Mesodermal cell (in vitro differentiated cells): ENCODE measurements at regions not wholly inside any gene's neighbourhood (a gene's known extent, or its start where the extent isn't known, plus 50 kb on each side); places are given as distances from the start of the nearest gene placed in this dataset.

ENCODE experiments used
- H3K27ac ChIP-seq: 2 replicates; pipeline ENCODE4 v1.7.0; 2013; ENCODE audit warnings: mild to moderate bottlenecking, low read depth, low read length, moderate library complexity; ENCODE audit not compliant: severe bottlenecking
- H3K36me3 ChIP-seq: 2 replicates; pipeline ENCODE4 v1.7.1; 2013; ENCODE audit warnings: mild to moderate bottlenecking, low read length, moderate library complexity; ENCODE audit not compliant: control insufficient read depth, insufficient read depth
- H3K4me1 ChIP-seq: one replicate; pipeline ENCODE4 v1.7.1; 2013; ENCODE audit warnings: mild to moderate bottlenecking, low read length; ENCODE audit not compliant: insufficient read depth, control insufficient read depth, poor library complexity, severe bottlenecking
- H3K4me3 ChIP-seq: 2 replicates; pipeline ENCODE4 v1.7.0; 2013; ENCODE audit warnings: low read length, control low read depth, mild to moderate bottlenecking; ENCODE audit not compliant: insufficient read depth, poor library complexity, severe bottlenecking; ENCODE audit errors: extremely low read depth
- H3K9me3 ChIP-seq: 2 replicates; pipeline ENCODE4 v1.7.1; 2013; ENCODE audit warnings: mild to moderate bottlenecking, low read length, moderate library complexity; ENCODE audit not compliant: control insufficient read depth
- WGBS, 2 experiments: methylation state at CpG; one replicate each; pipeline ENCODE4 v1.1.5; 2013; ENCODE audit warnings: missing lambda C conversion rate in 2 of 2; ENCODE audit not compliant: insufficient coverage in 2 of 2; 5-methylcytosine and 5-hydroxymethylcytosine counted together

DNA sequence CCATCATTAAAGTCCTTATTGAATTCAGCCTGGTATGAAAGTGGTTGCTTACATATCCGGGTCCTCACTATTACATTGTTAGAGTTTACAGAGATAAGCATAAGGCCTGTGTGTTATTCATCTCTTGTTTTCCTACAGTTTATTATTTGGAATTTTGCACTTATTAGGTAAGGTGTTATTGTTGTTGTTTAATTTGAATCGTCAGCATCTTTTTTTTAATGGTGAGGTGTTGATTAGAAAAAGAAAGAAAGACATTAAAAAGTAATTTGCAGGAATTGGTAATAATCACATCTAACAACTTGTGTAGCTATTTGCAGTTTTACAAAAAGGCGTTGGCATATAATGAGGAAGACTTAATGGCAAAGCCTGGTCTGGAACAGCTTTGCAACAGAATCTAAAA, 158.6 kb downstream of the SAMD5 start:
- 80 to 86% methylated on average over 1 of the region's 3 CpGs for WGBS, 2 experiments
- no peak overlapping the region for H3K4me3 ChIP-seq
- H3K9me3 ChIP-seq, result peaks cover 14% of the 10 kb centered on the region
- peaks cover 5% of the 10 kb centered on the region for H3K4me1 ChIP-seq
- H3K27ac ChIP-seq, result no peak overlapping the region
- no peaks in the 10 kb centered on the region for H3K36me3 ChIP-seq

DNA sequence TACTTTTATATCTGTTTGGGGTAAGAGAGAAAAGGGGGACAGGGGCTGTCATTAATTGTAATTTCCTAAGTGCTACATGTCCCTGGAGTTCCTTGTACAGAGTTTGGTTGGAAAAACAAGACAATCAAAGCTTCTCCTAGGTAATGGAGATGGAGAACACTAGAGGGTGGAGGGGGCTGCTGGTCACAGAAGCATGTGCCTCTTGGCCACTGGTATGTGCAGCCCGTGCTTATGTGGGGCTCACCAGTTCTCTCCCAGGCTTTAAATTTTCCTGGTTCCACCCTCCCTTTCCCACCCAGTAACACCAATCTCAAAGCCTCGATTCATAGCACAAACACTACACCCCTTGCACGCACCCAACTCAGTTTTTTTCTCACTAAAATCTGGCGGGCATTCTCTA, 165.6 kb downstream of the SAMD5 start:
- H3K36me3 ChIP-seq, result no peaks in the 10 kb centered on the region
- no peak overlapping the region for H3K27ac ChIP-seq
- 82 to 88% methylated on average over 4 of the region's 4 CpGs for WGBS, 2 experiments

GRCh38 chr6:147674794-147675193, 166.3 kb downstream of the SAMD5 start:
- Histone ChIP-seq H3K4me1 (peaks cover 10% of the 10 kb centered on the region), H3K27ac (no peak overlapping the region), H3K9me3 (peaks cover 12% of the 10 kb centered on the region), H3K4me3 (no peak overlapping the region), H3K36me3 (no peaks in the 10 kb centered on the region)

More for the DNA sequence above, 165.6 kb downstream of the SAMD5 start:
- H3K4me3 ChIP-seq, result no peak overlapping the region
- H3K4me1 ChIP-seq, result peaks cover 10% of the 10 kb centered on the region
- peaks cover 14% of the 10 kb centered on the region for H3K9me3 ChIP-seq

DNA sequence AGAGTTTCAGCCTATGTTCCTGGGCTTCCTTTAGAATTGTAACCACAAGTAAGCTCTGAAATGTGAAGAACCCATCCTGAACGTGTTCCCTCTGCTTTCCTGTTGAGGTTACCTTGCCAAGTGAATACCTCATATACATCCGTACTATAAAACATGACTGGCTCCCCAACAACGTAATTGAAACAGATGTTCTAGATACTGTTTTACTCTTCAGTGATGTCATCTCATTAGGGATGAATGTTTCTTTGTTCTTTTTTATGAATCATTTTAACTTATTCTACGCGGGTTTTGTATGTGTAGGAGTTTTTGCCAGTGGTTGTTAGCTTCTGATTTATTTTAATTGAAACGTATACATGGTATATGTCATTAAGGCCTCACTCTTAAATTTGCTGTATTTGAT, 166.8 kb downstream of the SAMD5 start:
- Histone ChIP-seq H3K4me3 (no peak overlapping the region), H3K27ac (no peak overlapping the region), H3K36me3 (no peaks in the 10 kb centered on the region), H3K9me3 (peaks cover 7% of the 10 kb centered on the region), H3K4me1 (peaks cover 10% of the 10 kb centered on the region)
- 81 to 88% methylated on average over 1 to 2 of the region's 6 CpGs for WGBS, 2 experiments

- Histone ChIP-seq H3K4me1 (peaks cover 10% of the 10 kb centered on the region), H3K4me3 (no peak overlapping the region), H3K27ac (no peak overlapping the region), H3K36me3 (no peaks in the 10 kb centered on the region), H3K9me3 (no peaks in the 10 kb centered on the region)
- 73 to 79% methylated on average over 5 to 6 of the region's 7 CpGs for WGBS, 2 experiments
Measured at GRCh38 chr6:147676495-147677199, 168.2 kb downstream of the SAMD5 start.

GRCh38 chr6:147677647-147678046, 169.2 kb downstream of the SAMD5 start:
- H3K27ac ChIP-seq, result no peak overlapping the region
- 75% methylated on average over 4 of the region's 4 CpGs; no CpG with 5 or more reads in 1 of the 2 experiments for WGBS, 2 experiments
- no peaks in the 10 kb centered on the region for H3K36me3 ChIP-seq
- H3K9me3 ChIP-seq, result no peaks in the 10 kb centered on the region
- H3K4me3 ChIP-seq, result no peak overlapping the region
- peaks cover 10% of the 10 kb centered on the region for H3K4me1 ChIP-seq

DNA sequence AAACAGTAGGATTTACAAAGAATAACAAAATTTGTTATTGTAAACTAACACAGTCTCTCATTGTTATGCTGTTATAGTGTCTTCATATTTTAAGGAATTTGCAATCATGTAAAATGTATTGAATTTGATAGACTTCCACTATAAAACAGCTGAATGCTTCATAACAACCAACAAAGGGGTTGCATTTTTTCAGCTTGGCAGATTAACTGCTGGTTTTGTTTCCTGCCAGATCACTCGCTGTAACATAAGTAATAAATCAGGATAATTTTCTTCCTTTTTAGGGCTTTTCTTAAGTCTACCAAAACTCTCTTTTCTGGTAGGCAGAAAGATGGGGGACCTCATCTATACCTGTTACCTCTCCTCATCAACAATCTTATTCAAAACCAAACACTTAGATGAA, 169.8 kb downstream of the SAMD5 start:
- no CpG with 5 or more reads among the region's 1 CpG for WGBS, 2 experiments
- H3K36me3 ChIP-seq, result no peaks in the 10 kb centered on the region
- H3K4me3 ChIP-seq, result no peak overlapping the region
- no peaks in the 10 kb centered on the region for H3K9me3 ChIP-seq
- H3K4me1 ChIP-seq, result peaks cover 10% of the 10 kb centered on the region
- H3K27ac ChIP-seq, result no peak overlapping the region

DNA sequence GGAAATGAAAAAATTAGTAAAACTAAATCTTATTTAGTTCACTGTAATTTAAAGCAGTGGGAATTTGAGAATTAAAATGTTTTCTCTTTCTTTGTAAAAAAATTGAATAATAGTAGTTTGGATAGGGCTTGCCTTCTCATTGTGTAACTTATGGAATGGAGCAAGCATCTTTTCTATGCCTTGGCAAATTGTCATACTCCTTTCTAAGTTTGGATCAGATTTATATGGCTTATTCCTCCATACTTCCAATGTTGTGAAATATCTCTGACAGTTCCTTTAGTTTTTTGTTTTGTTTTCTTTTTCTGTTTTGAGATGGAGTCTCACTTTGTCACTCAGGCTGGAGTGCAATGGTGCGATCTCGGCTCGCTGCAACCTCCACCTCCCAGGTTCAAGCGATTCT, 176.4 kb downstream of the SAMD5 start:
- Histone ChIP-seq H3K27ac (no peak overlapping the region), H3K4me3 (no peak overlapping the region), H3K9me3 (no peaks in the 10 kb centered on the region), H3K36me3 (no peaks in the 10 kb centered on the region), H3K4me1 (peaks cover 14% of the 10 kb centered on the region)
- WGBS, 2 experiments, result 60% methylated on average over 1 of the region's 4 CpGs; no CpG with 5 or more reads in 1 of the 2 experiments

DNA sequence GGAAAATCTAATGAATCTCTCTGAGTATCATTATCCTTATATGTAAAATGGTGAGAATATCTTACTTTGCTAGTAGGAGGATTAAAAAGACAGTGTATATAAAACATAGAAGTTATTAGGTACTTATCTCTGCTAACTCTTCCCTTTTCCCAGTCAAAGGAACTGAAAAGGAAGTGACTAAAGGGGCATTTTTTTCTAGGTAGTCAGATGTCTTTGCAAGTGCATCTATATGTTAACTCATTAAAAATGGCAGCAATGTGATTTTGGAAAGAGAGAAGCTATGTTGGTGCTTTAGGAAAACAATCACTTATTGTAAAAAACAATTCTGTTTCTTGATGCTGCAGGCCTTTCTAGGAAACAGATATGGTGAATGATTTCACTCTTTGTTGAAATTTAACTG, 180.9 kb downstream of the SAMD5 start:
- no peaks in the 10 kb centered on the region for H3K9me3 ChIP-seq
- peaks cover 14% of the 10 kb centered on the region for H3K4me1 ChIP-seq
- no peak overlapping the region for H3K4me3 ChIP-seq
- no peaks in the 10 kb centered on the region for H3K36me3 ChIP-seq
- no peak overlapping the region for H3K27ac ChIP-seq

GRCh38 chr6:147691446-147691845, 183.0 kb downstream of the SAMD5 start:
- Histone ChIP-seq H3K4me1 (peaks cover 14% of the 10 kb centered on the region), H3K36me3 (no peaks in the 10 kb centered on the region), H3K9me3 (no peaks in the 10 kb centered on the region), H3K27ac (no peak overlapping the region), H3K4me3 (no peak overlapping the region)
- no CpG with 5 or more reads among the region's 2 CpGs for WGBS, 2 experiments

- Histone ChIP-seq H3K36me3 (no peaks in the 10 kb centered on the region), H3K4me1 (peaks cover 14% of the 10 kb centered on the region), H3K27ac (no peak overlapping the region), H3K9me3 (no peaks in the 10 kb centered on the region), H3K4me3 (no peak overlapping the region)
- WGBS, 2 experiments, result 87 to 96% methylated on average over 3 to 4 of the region's 6 CpGs
Measured at GRCh38 chr6:147693181-147693580, 184.7 kb downstream of the SAMD5 start.
